H9 (cell line): ENCODE measurements at regions not wholly inside any gene's neighbourhood (a gene's known extent, or its start where the extent isn't known, plus 50 kb on each side); places are given as distances from the start of the nearest gene placed in this dataset.

Experiments used
- DNase-seq: peaks from one replicate; pipeline ENCODE4 v3.0.0-alpha.2; 2017
- H2AFZ ChIP-seq: one replicate; pipeline ENCODE4 v1.6.1; 2013; ENCODE audit warnings: mild to moderate bottlenecking, low read length, control low read depth, moderate library complexity
- H2AK5ac ChIP-seq: 2 replicates; pipeline ENCODE4 v1.6.1; 2013; ENCODE audit warnings: low read length, control low read depth, mixed read lengths; ENCODE audit not compliant: insufficient read length
- H2BK120ac ChIP-seq: one replicate; pipeline ENCODE4 v1.6.1; 2013; ENCODE audit warnings: low read depth, mild to moderate bottlenecking, low read length, control low read depth, inconsistent platforms; ENCODE audit not compliant: poor library complexity, severe bottlenecking
- H2BK12ac ChIP-seq: 2 replicates; pipeline ENCODE4 v1.6.1; 2013; ENCODE audit warnings: low read length, control low read depth, mixed read lengths, low read depth; ENCODE audit not compliant: insufficient read length
- H2BK15ac ChIP-seq: 2 replicates; pipeline ENCODE4 v1.6.1; 2013; ENCODE audit warnings: low read depth, low read length, control low read depth
- H2BK20ac ChIP-seq: one replicate; pipeline ENCODE4 v1.6.1; 2013; ENCODE audit warnings: low read depth, mild to moderate bottlenecking, low read length, control low read depth, inconsistent platforms; ENCODE audit not compliant: poor library complexity, severe bottlenecking
- H2BK5ac ChIP-seq: 2 replicates; pipeline ENCODE4 v1.6.1; 2013; ENCODE audit warnings: low read length, control low read depth, mixed read lengths; ENCODE audit not compliant: insufficient read length
- H3K14ac ChIP-seq: 2 replicates; pipeline ENCODE4 v1.6.1; 2013; ENCODE audit warnings: low read length, control low read depth; ENCODE audit not compliant: insufficient read depth
- H3K18ac ChIP-seq: 2 replicates; pipeline ENCODE4 v1.6.1; 2013; ENCODE audit warnings: low read depth, mild to moderate bottlenecking, mixed read lengths, low read length, control low read depth; ENCODE audit not compliant: insufficient read length
- H3K23ac ChIP-seq: 2 replicates; pipeline ENCODE4 v1.6.1; 2013; ENCODE audit warnings: low read length, control low read depth, mixed read lengths, low read depth; ENCODE audit not compliant: insufficient read length
- H3K23me2 ChIP-seq: 2 replicates; pipeline ENCODE4 v1.6.1; 2013; ENCODE audit warnings: low read depth, mild to moderate bottlenecking, mixed read lengths, low read length, control low read depth; ENCODE audit not compliant: insufficient read length, poor library complexity, severe bottlenecking
- H3K27ac ChIP-seq: 2 replicates; pipeline ENCODE4 v1.5.1; 2013; ENCODE audit warnings: low read length, control low read depth, mixed read lengths, low read depth; ENCODE audit not compliant: insufficient read length
- H3K27me3 ChIP-seq: 2 replicates; pipeline ENCODE4 v1.6.1; 2013; ENCODE audit warnings: low read length, control low read depth, inconsistent platforms; ENCODE audit not compliant: insufficient read depth
- H3K4ac ChIP-seq: 2 replicates; pipeline ENCODE4 v1.6.1; 2013; ENCODE audit warnings: low read depth, mild to moderate bottlenecking, control low read depth, inconsistent platforms, low read length, moderate library complexity
- H3K4me1 ChIP-seq: 2 replicates; pipeline ENCODE4 v1.6.1; 2013; ENCODE audit warnings: low read length, control low read depth, inconsistent platforms; ENCODE audit not compliant: insufficient read depth
- H3K4me2 ChIP-seq: 2 replicates; pipeline ENCODE4 v1.6.1; 2013; ENCODE audit warnings: low read length, control low read depth, mixed read lengths; ENCODE audit not compliant: insufficient read length, insufficient read depth
- H3K56ac ChIP-seq: 2 replicates; pipeline ENCODE4 v1.6.1; 2013; ENCODE audit warnings: low read depth, mild to moderate bottlenecking, mixed read lengths, low read length, control low read depth; ENCODE audit not compliant: insufficient read length
- H3K79me1 ChIP-seq: 2 replicates; pipeline ENCODE4 v1.6.1; 2013; ENCODE audit warnings: low read depth, mild to moderate bottlenecking, moderate library complexity, low read length, control low read depth, inconsistent platforms; ENCODE audit not compliant: insufficient read depth, poor library complexity, severe bottlenecking
- H3K79me2 ChIP-seq: 2 replicates; pipeline ENCODE4 v1.6.1; 2013; ENCODE audit warnings: low read length, control low read depth, inconsistent platforms; ENCODE audit not compliant: insufficient read depth
- H3K9ac ChIP-seq: 2 replicates; pipeline ENCODE4 v1.6.1; 2013; ENCODE audit warnings: low read length, control low read depth, mixed read lengths; ENCODE audit not compliant: insufficient read length; ENCODE audit errors: extremely low read depth
- H3K9me3 ChIP-seq: one replicate; pipeline ENCODE4 v1.6.1; 2013; ENCODE audit warnings: low read depth, low read length, inconsistent platforms; ENCODE audit not compliant: control insufficient read depth
- H3T11ph ChIP-seq: one replicate; pipeline ENCODE4 v1.6.1; 2013; ENCODE audit warnings: mild to moderate bottlenecking, low read length, control low read depth, inconsistent platforms
- H4K20me1 ChIP-seq: one replicate; pipeline ENCODE4 v1.6.1; 2013; ENCODE audit not compliant: control insufficient read depth, insufficient read length, insufficient read depth
- H4K5ac ChIP-seq: 2 replicates; pipeline ENCODE4 v1.6.1; 2013; ENCODE audit warnings: low read depth, mild to moderate bottlenecking, mixed read lengths, low read length, control low read depth; ENCODE audit not compliant: insufficient read length
- H4K8ac ChIP-seq: replicated peaks from 2 replicates; pipeline ENCODE4 v1.6.1; 2013; ENCODE audit warnings: low read length, control low read depth, mixed read lengths, low read depth; ENCODE audit not compliant: insufficient read length
- H4K91ac ChIP-seq: 2 replicates; pipeline ENCODE4 v1.6.1; 2013; ENCODE audit warnings: low read depth, mild to moderate bottlenecking, moderate library complexity, mixed read lengths, low read length, control low read depth; ENCODE audit not compliant: insufficient read length
- H3K27ac Mint-ChIP-seq, 3 experiments: 2 replicates in 2 of 3; 3 replicates in 1 of 3; pipeline ENCODE4 v1.8.0; 2020 to 2021; ENCODE audit warnings: mixed read lengths in 3 of 3, mild to moderate bottlenecking in 1 of 3, moderate library complexity in 1 of 3
- H3K27me3 Mint-ChIP-seq: 2 replicates; pipeline ENCODE4 v1.8.0; 2021; ENCODE audit warnings: low read depth, mild to moderate bottlenecking, moderate library complexity, mixed read lengths
- H3K36me3 Mint-ChIP-seq, 3 experiments: 2 replicates in 2 of 3; 3 replicates in 1 of 3; pipeline ENCODE4 v1.8.0; 2020 to 2021; ENCODE audit warnings: low read depth in 3 of 3, mixed read lengths in 3 of 3; ENCODE audit not compliant: insufficient read depth in 1 of 3
- H3K4me1 Mint-ChIP-seq, 2 experiments: 2 replicates each; pipeline ENCODE4 v1.8.0; 2020; ENCODE audit warnings: mixed read lengths in 2 of 2
- H3K4me3 Mint-ChIP-seq, 2 experiments: 2 replicates in 1 of 2; 3 replicates in 1 of 2; pipeline ENCODE4 v1.8.0; 2020 to 2021; ENCODE audit warnings: mild to moderate bottlenecking in 2 of 2, mixed read lengths in 2 of 2, moderate library complexity in 1 of 2
- H3K9me3 Mint-ChIP-seq, 2 experiments: 2 replicates in 1 of 2; 3 replicates in 1 of 2; pipeline ENCODE4 v1.8.0; 2020; ENCODE audit warnings: mild to moderate bottlenecking in 2 of 2, mixed read lengths in 2 of 2, moderate library complexity in 1 of 2
- WGBS: extraction: QIAGEN DNeasy Blood & Tissue Kit; methylation state at CpG from one replicate; pipeline ENCODE4 v1.1.7; 2013; ENCODE audit warnings: missing lambda C conversion rate, low lambda C conversion rate, mixed read lengths; ENCODE audit not compliant: insufficient read length; ENCODE audit errors: extremely low coverage; 5-methylcytosine and 5-hydroxymethylcytosine counted together
- TF ChIP-seq, protein P1 (sequence below): fragments of 200-600 bp; sonication (generic); conservative IDR thresholded peaks from 3 replicates; pipeline ENCODE4 v1.8.0; 2021; ENCODE audit warnings: antibody characterized with exemption, mild to moderate bottlenecking

DNA sequence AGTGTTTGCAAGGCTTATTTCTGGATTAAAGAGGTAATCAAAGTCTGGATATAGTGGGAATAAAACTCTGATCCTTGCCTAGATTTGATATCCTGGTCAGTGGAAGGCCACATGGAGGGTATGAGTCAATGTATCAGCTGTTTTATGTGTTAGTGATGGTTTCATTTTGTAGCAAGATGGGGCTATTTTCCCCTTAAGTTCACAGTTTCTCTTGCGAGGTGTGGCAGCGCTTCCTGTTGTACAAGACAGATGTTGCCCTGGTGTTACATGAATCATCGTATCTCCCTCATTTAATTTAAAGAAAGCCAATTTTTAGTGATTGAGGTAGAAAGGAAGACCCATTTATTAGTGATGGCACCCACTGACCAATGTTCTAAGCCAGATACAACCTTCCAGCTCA, 220.2 kb downstream of the DUSP10 start:
- no peaks in the 10 kb centered on the region for H3K9me3 Mint-ChIP-seq
- DNase-seq: no peak
- no peak overlapping the region for H3K27ac Mint-ChIP-seq
- H3K4me1 ChIP-seq: no peaks in the 10 kb centered on the region
- H2AK5ac ChIP-seq: no peak overlapping the region
- no peak overlapping the region for H3K4ac ChIP-seq
- no peak overlapping the region for H3K4me2 ChIP-seq
- H3K14ac ChIP-seq: no peak overlapping the region
- no peak overlapping the region for H2BK12ac ChIP-seq
- no peaks in the 10 kb centered on the region for H3K23me2 ChIP-seq
- no peak overlapping the region for H3T11ph ChIP-seq
- H4K8ac ChIP-seq: no peak overlapping the region
- WGBS: no CpG with 5 or more reads among the region's 3 CpGs
- no peak overlapping the region for H3K9ac ChIP-seq
- H4K91ac ChIP-seq: no peak overlapping the region
- H3K79me2 ChIP-seq: no peaks in the 10 kb centered on the region
- H4K20me1 ChIP-seq: no peaks in the 10 kb centered on the region
- H3K4me3 Mint-ChIP-seq: no peak overlapping the region
- no peak overlapping the region for H3K23ac ChIP-seq
- no peak overlapping the region for H2BK5ac ChIP-seq
- no peak overlapping the region for H3K56ac ChIP-seq
- no peak overlapping the region for H2BK20ac ChIP-seq
- no peaks in the 10 kb centered on the region for H3K27me3 ChIP-seq
- H3K4me1 Mint-ChIP-seq: no peaks in the 10 kb centered on the region
- no peaks in the 10 kb centered on the region for H3K27me3 Mint-ChIP-seq
- TF ChIP-seq, protein P1, sequence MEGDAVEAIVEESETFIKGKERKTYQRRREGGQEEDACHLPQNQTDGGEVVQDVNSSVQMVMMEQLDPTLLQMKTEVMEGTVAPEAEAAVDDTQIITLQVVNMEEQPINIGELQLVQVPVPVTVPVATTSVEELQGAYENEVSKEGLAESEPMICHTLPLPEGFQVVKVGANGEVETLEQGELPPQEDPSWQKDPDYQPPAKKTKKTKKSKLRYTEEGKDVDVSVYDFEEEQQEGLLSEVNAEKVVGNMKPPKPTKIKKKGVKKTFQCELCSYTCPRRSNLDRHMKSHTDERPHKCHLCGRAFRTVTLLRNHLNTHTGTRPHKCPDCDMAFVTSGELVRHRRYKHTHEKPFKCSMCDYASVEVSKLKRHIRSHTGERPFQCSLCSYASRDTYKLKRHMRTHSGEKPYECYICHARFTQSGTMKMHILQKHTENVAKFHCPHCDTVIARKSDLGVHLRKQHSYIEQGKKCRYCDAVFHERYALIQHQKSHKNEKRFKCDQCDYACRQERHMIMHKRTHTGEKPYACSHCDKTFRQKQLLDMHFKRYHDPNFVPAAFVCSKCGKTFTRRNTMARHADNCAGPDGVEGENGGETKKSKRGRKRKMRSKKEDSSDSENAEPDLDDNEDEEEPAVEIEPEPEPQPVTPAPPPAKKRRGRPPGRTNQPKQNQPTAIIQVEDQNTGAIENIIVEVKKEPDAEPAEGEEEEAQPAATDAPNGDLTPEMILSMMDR: no peak
- H4K5ac ChIP-seq: no peak overlapping the region
- H3K9me3 ChIP-seq: no peaks in the 10 kb centered on the region
- H2AFZ ChIP-seq: no peak overlapping the region
- H2BK15ac ChIP-seq: no peak overlapping the region
- no peak overlapping the region for H3K27ac ChIP-seq
- no peaks in the 10 kb centered on the region for H3K79me1 ChIP-seq
- H3K18ac ChIP-seq: no peak overlapping the region
- H3K36me3 Mint-ChIP-seq: no peaks in the 10 kb centered on the region
- no peak overlapping the region for H2BK120ac ChIP-seq
